Peyer's patch (tissue), 4 donors: ENCODE measurements at regions not wholly inside any gene's neighbourhood (a gene's known extent, or its start where the extent isn't known, plus 50 kb on each side); places are given as distances from the start of the nearest gene placed in this dataset.

ENCODE experiments used
- CTCF ChIP-seq, 6 experiments: fragments of 450-650 bp in 4 of 6; fragments of 200-600 bp in 2 of 6; sonication (generic) in 1 of 6; IDR thresholded peaks; one replicate each; pipeline ENCODE4 v1.5.1; 2017 to 2019; ENCODE audit warnings: antibody characterized with exemption in 6 of 6, mild to moderate bottlenecking in 3 of 6, moderate library complexity in 1 of 6
- POLR2A ChIP-seq, 2 donors: fragments of 450-650 bp; IDR thresholded peaks; one replicate each; pipeline ENCODE4 v1.5.1; 2017; ENCODE audit warnings: antibody characterized with exemption in 2 of 2, mild to moderate bottlenecking in 2 of 2, moderate library complexity in 2 of 2

- TF ChIP-seq CTCF (IDR thresholded peaks at IDR 0.05) (no peak), POLR2A (IDR thresholded peaks at IDR 0.05) (no peak)
These were observed 89.1 kb upstream of the COL5A1 start for GRCh38 chr9:134552349-134552990.
